GM20431 (cell line): ENCODE measurements at regions not wholly inside any gene's neighbourhood (a gene's known extent, or its start where the extent isn't known, plus 50 kb on each side); places are given as distances from the start of the nearest gene placed in this dataset.
"Not testable (repeated sequence)": the region's sequence is repeated elsewhere in the genome, so short reads cannot be mapped to it uniquely, and the experiment has no call there.

Source experiments
- in situ Hi-C: fragments of 300-500 bp; cut with MseI, MboI; formaldehyde crosslinking; loops from one replicate; pipeline ENCODE4 v1.15.0; 2020; ENCODE audit warnings: low sequenced_read_pairs; ENCODE audit not compliant: unreplicated experiment

DNA sequence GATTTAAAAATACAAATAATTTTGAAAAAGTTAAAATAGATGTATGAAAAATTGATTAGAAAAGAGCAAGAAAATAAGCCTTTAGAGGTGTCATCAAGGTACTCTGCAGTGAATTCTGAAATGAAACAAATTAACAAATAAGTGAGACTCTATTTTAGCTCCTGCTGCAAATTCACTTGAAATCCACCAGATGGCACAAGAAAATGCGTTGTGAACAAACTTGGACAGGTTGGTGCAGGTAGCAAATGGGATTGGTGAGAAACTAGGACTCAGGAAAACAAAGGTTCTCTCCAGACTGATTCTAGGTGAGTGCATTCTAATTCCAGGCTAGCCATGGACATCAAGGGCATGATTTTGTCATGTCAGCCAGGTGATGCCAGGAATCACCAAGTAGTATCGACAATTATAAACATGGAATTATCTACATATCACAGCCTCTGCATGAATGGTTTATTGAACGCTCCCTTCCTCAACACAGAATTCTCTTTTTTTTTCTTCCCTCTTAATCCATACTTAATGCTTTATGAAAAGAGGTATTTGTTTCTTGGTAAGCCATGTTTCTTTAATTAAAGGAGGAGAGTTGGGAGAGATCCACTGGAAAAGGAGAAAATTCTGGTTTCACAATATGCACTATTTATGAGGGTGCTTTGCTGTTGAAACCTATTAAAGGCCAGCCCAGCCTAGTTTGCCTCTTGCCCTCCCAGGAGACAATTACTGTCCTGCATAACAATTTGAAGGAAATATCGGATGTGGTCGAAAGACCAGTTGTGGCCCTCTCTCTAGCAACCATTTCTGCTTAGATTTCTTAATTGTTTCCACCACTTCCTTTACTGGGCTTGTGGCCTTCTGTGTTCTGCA, 118.1 kb downstream of the ZNF365 start:
- in situ Hi-C loops = no loop called here

DNA sequence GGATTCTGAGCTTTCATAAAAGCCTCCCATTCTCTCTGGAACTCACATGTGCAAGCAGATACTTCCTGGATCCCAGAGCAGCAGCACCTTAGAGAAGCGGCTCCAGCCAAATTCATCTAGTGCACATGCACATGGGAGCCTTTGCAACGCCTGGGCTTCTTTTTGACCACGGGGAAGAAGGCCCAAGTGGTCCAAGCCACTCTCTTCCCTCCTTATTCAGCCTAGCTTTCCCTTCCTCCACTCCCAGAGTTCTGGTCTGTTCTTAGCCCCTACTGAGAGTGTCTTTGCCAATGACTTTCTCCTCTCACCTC, 118.7 kb downstream of the ZNF365 start:
- in situ Hi-C loops = no loop called here

DNA sequence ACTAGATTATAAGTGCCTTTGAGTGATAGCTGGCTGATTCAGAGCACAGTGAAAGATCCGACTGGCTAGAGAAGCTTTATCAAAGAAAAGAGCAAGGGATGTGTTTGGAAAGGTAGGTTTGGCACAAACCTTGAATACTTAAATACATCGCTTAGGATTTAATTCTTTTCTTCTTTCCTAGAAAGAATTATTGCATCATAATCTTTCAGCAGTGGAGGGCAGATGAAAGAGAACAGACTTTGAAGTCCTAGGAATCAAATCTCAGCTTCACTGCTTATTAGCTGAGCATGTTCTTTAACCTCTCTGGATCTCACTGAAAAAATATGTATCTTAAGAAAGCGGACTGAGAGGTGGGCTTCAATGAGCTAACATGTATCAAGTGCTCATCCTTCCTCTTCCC, 122.8 kb downstream of the ZNF365 start:
- in situ Hi-C loops = no loop called here

DNA sequence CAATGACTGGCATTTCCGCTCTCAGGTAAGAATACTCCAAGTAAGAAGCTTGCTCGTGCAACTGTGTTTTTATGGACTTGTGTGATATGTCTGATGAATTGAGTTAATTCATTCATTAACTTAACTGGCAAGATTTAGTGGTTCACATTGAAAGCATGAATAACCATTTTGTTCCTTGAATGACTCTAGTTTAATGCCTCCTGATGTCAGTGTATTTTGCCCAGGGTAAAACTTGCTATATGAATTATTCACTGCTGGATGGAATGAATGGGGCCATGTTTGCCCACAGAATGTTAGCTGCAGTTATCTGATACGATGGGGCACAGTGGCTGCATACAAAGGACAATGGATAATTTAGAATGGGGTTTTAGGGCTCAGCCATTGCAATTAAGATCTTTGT, 124.1 kb downstream of the ZNF365 start:
- in situ Hi-C loops = no loop called here

DNA sequence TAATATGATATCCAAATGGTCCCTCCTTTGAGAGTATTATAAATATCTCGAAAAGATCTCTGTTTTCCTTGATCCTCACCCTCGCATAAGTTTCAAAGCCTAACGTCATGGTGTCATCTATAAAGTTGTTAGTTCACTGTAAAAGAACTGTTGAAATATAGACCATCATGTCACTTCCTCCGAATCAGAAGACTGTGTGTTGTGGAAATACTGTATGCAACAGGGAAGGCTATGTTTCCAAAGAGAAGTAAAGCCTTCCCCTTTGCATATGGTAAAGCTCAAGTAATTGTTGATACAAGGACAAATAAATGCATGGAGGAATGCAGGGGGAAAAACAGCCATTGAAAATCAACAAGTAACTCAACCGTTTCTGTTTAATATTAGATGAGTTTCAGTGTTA, 125.9 kb downstream of the ZNF365 start:
- in situ Hi-C loops = not testable (repeated sequence)

DNA sequence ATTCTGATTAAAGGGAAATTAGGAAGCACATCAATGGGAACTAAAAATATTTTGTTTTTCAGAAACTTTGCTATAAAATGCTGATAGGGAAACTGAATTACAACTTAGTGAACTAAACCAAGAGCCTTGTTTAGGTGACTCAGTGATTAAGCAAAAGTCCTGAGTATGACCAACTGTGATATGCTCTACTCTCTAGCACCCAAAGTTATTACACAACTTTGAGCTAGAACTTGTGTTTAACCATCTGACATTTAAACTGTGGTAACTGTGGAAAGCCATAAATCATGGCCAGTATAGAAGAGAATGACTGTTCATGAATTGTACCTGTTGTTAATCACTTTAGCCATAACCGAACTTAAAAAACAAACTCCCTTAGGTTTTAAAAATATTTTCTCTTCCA, 127.4 kb downstream of the ZNF365 start:
- in situ Hi-C loops = no loop called here

DNA sequence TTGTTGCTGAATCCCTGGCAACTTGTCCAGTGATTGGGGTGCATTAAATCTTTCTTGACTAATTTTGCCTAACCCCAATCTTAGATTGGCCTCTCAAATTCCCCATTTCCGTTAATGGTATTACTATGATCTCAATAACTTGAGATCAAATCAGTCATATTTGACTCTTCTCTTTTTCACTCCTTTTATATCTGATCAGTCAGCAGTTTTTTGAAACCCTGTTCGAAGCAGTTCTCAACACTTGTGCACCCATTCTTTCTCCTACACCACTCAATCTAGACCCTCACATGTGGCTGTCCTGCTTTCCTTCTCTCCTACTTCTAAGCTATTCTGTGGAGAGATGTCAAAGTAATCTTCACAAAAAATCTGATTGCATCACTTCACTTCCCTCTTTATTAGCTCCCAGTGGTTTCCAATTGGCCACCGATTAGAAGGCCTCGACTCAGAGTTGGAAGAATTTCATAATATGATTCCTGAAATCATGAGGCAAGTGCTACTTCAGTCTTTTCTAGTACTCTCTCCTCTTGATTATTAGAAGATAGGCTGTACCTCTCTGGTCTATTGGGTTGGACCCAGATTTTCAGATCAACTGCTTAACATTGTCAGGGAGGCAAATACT, 128.9 kb downstream of the ZNF365 start:
- in situ Hi-C loops = no loop called here

DNA sequence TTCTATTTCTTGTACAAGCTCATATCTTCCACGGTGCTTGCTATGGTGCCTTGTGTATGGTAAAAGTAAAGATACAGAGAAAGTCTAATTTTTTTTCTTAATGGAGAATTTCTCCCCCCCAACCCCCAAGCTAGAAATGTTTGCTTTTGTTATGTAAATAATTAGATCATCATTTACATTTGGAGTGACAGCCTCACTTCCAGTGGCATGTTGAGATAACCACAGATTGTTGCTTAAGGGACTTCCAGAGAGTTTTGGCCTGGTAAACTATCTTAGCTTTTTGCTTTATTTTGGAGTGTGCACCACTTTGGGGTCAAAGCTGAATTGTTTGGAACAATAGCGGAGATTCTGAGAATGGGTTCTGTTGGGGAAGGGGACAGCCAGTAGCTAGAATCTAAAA, 129.7 kb downstream of the ZNF365 start:
- in situ Hi-C loops = no loop called here

DNA sequence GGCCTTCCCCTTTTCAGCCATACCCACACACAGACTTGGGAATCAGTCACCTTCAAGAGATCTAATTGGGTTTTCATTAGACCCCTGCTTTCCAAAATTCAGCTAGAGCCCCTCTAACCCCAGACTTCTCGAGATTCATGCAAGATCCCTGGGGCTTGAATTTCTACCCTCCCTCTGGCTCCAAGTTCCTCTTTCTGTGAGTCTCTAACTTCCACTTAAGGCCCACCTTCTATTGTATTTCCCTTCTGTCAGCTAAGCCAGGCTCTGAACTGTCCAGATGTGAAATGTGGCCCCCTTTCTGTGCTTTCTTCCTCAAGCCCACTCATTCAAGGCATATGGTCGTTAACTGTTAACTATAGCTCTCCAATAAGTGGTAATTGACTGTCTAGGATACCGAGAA, 132.2 kb downstream of the ZNF365 start:
- in situ Hi-C loops = no loop called here

DNA sequence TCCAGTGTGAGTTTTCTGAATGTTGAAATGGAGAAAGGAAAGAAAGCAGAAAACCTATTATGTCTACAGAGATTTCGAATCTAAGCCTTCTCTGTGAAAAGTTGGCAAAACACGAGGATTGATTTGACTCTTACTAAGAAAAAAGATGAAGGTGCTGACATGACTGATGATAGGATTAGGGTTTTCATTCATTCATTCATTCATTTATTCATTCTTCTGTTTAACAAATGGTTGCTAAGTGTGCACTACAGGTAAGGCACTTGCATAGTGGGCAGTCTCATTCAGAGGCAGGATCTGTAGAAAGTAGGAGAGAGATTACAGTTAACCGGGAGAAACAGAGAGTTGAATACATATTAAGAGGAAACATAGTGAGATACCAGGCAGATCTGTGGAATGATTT, 137.1 kb downstream of the ZNF365 start:
- in situ Hi-C loops = no loop called here

DNA sequence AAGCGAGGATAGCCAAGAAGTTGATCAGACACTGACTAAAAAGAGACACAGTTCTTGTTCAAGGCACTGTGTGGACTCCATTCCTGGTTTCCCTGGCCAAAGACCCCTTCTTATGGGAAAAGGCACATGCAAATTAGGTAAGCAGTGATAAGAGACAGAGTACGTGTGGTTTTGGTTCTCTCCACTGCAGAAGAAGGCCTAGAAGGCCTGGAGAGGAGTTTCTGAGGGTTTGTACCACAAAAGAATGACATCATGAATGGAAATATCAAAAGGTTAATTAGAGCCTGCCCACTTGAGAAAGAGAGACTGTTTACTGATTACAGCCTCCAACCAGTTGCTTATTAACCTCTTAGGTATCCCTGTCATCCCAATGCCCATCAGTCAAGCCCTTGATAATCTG, 137.5 kb downstream of the ZNF365 start:
- in situ Hi-C loops = no loop called here

DNA sequence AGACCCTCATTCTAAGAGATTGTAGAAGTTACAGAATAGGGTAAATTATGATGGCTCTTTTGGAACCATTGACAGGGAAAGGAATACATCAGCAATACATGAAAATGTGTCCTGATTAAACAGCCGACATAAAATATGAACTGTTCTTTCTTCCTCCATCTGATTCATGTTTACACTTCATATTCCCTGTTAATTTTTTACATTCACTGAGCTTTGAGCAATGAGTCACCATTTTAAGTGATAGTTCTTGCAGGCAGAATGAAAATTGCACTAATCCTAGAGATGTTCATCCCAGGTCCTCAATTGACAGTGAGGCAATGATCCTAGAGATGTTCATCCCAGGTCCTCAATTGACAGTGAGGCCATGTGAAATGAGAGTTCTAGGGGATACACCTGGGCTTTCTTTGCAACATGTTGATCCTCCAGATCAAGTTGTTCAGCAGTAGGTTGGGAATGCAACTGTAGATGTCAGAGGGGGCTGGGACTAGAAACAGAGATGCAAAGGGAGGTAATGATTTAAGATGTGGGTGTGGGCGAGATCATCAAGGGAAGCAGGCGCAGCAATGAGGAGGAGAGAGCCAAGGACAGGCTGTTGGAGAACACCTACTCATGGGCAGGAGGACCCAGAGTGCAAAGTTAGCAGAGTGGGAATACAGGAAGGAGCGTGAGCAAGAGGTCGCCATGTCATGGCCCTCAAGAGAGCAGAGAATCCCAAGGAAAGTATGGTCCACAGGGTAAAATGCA, 138.7 kb downstream of the ZNF365 start:
- in situ Hi-C loops = no loop called here

DNA sequence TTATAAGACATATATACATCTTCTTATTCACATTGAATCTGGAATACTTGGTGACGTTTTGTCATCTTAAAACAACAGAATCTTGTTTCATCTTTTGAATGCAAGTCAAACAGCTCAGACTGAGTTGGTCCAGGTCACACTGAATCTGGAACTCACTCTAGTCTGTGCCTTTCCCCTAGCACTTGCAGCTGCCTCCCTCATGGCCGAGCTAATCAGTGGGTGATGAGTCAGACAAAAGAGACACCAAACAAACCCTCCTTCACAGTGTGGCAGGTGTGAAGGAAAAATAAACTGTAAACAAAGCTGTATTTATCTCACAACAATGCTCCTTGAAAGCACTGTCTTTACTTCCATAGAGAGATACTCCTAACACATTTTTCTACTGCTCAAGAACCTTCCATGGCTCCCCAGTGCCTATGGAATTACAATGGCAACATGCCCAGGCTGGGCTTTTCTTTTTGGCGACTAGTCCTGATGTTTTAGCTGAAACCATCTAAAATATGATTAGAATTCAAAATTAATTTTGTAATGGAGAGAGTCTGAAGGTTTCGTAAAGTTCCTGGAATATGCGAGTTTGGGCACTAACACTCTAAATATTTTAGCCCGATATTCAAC, 140.0 kb downstream of the ZNF365 start:
- in situ Hi-C loops = no loop called here

DNA sequence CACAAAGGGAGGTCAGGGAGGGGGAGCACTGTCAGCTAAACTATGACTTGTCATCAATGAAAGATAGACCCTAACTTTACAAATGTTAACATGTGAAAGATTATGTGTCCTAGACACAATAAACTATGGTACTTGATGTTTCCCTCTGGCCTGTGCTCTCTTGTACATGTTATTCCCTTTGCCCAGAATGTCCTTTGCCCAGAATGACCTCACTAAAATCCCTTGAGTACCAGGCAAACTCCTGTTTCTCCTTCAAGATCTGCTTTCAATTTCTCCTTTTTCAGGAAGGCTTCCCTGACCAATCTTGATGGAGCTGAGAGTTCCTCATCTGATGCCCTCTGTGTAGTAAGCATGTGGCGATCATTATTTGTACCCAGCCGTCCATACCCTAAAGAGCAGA, 143.1 kb downstream of the ZNF365 start:
- in situ Hi-C loops = no loop called here

DNA sequence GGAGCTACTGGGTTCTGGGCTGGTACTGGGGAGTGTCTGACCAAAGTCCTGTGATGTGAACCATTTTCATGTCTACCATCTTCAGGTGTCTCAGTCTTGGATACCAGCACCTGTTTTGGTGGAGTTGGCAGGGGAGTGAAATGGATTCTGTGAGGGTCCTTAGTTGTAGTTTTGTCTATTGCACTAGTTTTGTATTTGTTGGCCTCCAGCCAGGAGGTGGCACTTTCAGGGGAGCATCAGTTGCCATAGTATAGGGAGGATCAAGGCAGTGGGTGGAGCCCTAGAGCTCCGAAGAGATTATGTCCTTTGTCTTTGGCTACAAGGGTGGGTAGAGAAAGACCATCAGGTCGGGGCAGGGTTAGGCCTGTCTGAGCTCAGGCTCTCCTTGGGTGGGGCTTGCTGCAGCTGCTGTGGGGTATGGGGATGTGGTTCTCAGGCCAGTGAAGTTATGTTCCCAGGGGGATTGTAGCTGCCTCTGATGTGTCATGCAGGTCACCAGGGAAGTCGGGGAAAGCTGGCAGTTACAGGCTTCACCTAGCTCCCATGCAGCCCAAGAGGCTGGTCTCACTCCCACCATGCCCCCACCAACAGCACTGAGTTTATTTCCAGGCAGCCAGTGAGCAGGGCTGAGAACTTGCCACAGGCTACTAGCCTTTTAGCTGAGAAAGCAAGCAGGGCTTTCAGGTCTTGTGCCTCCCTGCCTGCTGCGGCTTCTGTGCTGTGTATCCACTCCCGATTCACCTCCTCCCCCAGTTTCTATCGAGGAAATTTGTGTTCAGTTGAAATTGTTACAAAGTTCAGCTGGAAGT, 153.1 kb downstream of the ZNF365 start:
- in situ Hi-C loops = no loop called here

DNA sequence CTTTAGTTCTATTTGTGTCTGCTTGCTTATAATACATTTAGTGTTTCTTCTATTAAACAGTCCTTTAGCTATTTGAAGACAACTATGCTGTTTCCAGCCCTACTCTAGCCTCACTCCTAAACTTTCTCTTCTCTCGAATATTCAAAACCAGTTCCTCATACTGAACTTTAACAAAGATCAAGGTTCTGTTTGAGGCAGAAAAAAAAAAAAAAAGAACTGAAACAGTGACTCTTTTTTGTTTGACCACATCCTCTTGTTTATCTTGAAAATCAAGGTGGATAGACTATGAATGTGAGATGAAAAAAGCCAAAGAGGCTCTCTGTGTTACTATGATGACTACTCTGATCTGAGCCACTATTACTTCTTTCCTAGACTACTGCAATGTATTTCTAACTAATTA, 154.3 kb downstream of the ZNF365 start:
- in situ Hi-C loops = no loop called here

DNA sequence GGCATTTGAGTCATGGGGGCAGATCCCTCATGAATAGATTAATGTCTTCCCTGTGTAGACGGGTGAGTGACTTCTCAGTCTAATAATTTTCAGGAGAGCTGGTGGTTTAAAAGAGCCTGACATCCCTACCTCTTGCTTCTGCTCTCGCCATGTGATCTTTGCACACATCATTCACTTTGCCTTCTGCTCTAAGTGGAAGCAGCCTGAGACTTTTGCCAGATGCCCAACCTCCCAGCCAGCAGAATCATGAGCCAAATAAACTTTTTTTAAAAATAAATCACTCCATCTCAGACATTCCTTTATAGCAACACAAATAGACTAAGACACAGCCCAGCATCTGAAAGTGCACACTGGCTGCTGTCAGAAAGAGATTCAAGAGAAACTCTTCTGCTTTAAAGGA, 155.2 kb downstream of the ZNF365 start:
- in situ Hi-C loops = no loop called here

DNA sequence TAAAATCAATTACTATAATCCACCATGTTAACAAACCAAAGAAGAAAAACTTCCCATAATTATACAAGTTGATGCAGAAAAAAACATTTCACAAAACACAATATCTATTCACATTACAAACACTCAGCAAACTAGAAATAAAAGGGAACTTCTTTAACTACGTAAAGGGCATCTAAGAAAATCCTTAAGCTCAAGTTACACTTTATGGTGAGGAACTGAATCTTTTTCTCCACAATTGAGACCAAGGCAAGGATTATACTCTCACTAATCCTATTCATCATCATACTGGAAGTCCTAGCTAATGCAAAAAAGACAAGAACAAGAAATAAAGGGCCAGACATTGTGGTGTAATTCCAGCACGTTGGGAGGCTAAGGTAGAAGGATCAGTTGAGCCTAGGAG, 159.9 kb downstream of the ZNF365 start:
- in situ Hi-C loops = no loop called here

DNA sequence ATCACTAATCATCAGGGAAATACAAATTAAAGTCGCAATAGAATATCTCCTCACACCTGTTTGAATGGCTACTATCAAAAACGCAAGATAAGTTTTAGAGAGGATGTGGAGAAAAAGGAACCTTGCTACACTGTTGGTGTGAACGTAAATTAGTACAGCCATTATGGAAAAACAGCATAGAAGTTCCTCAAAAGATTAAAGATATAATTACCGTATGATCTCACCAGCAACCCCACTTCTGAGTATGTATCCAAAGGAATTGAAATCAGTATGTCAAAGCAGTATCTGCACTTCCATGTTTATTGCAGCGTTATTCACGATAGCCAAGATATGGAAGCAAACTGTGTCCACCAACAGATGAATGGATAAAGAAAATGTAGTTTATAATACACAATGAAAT, 164.4 kb downstream of the ZNF365 start:
- in situ Hi-C loops = no loop called here

DNA sequence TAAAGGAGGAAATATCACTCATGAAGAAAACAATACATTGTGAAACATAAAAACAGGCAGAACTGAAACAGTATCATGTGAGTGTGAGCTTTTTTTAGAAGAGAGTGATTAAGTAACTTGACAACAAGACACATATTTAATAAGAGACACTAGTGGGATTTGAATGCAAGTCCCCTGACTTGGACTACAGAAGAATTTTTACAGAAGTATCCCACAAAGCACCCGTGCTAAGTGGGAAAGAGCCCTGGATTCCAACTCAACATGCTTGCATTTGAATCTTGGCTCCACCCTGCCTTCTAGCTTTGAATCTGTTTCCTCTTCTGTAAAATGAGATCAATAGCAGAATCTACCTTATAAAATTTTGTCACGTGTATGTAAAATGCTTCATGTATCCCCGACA, 166.2 kb downstream of the ZNF365 start:
- in situ Hi-C loops = no loop called here
